ENCODE measurements at regions not wholly inside any gene's neighbourhood (a gene's known extent, or its start where the extent isn't known, plus 50 kb on each side); places are given as distances from the start of the nearest gene placed in this dataset.

DNA sequence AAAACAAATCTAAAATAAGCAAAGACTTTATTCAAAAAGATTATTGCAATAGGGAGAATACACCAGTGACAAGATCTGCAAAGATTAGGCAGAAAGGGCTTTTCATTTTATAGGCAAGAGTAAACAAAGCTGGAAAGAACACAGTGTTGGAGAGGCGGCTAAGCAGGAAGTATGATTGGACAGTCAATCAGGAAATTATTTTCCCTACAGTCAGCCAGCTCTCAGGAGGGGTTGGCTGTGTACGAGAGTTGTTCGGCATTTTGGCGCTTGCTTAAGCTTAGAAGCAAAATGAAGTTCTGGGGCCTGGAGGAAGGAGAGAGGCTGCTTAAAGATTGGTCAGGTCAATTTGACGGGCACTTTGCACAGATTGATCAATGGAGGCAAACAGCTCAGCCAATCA lies 1030.5 kb downstream of the TLE4 start:
- DNase-seq = no peak
- no peak overlapping the region for H3K4me3 Mint-ChIP-seq
- H3K27ac Mint-ChIP-seq = no peak overlapping the region
- H3K36me3 Mint-ChIP-seq = no peaks in the 10 kb centered on the region
- no peaks in the 10 kb centered on the region for H3K27me3 Mint-ChIP-seq
- H3K4me1 Mint-ChIP-seq = no peaks in the 10 kb centered on the region
- H3K9me3 Mint-ChIP-seq = no peaks in the 10 kb centered on the region
- CTCF ChIA-PET = no interaction called here

GRCh38 chr9:80596579-80596978 lies 1024.8 kb downstream of the TLE4 start:
- CTCF ChIA-PET = no interaction called here
- DNase-seq = no peak
- Mint-ChIP-seq H3K9me3 (peaks cover 4% of the 10 kb centered on the region), H3K36me3 (no peaks in the 10 kb centered on the region), H3K27me3 (no peaks in the 10 kb centered on the region), H3K27ac (no peak overlapping the region), H3K4me3 (no peak overlapping the region), H3K4me1 (no peaks in the 10 kb centered on the region)

GRCh38 chr9:80595192-80595591 lies 1023.4 kb downstream of the TLE4 start:
- no peaks in the 10 kb centered on the region for H3K4me1 Mint-ChIP-seq
- H3K36me3 Mint-ChIP-seq = no peaks in the 10 kb centered on the region
- no peaks in the 10 kb centered on the region for H3K27me3 Mint-ChIP-seq
- no peak overlapping the region for H3K27ac Mint-ChIP-seq
- CTCF ChIA-PET = no interaction called here
- H3K4me3 Mint-ChIP-seq = no peak overlapping the region
- H3K9me3 Mint-ChIP-seq = peaks cover 6% of the 10 kb centered on the region
- DNase-seq = no peak

GRCh38 chr9:80592413-80592812 lies 1020.6 kb downstream of the TLE4 start:
- Mint-ChIP-seq H3K27ac (no peak overlapping the region), H3K27me3 (no peaks in the 10 kb centered on the region), H3K36me3 (no peaks in the 10 kb centered on the region), H3K9me3 (peaks cover 9% of the 10 kb centered on the region), H3K4me1 (no peaks in the 10 kb centered on the region), H3K4me3 (no peak overlapping the region)
- CTCF ChIA-PET = no interaction called here
- no peak for DNase-seq

DNA sequence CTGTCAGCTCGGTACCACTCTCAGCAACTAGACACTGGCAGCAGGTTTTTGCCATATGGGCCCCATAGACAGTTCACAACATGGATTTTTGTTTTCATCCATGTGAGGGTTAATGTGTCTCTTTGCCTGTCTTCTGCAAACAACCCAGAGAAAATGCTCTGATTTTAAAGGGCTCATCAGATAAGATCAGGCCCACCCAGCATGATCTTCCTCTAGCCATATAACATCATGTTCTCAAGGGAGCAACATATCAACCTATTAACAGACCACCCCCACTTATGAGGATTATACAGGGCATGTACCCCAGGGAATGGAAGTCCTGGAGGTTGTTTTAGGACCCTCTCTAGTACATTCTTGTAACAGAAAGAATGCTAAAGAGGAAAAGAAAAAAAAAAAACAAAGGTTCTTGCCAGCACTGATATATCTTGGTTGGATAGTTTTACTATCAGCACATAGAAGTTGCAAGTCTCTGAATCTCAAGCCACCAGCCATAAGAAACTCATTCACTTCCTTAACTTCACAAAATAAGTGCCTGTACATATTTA lies 1015.1 kb downstream of the TLE4 start:
- H3K9me3 Mint-ChIP-seq = peaks cover 5% of the 10 kb centered on the region
- H3K27ac Mint-ChIP-seq = no peak overlapping the region
- no peak for DNase-seq
- H3K4me3 Mint-ChIP-seq = no peak overlapping the region
- CTCF ChIA-PET = no interaction called here
- H3K4me1 Mint-ChIP-seq = no peaks in the 10 kb centered on the region
- no peaks in the 10 kb centered on the region for H3K36me3 Mint-ChIP-seq
- H3K27me3 Mint-ChIP-seq = no peaks in the 10 kb centered on the region

DNA sequence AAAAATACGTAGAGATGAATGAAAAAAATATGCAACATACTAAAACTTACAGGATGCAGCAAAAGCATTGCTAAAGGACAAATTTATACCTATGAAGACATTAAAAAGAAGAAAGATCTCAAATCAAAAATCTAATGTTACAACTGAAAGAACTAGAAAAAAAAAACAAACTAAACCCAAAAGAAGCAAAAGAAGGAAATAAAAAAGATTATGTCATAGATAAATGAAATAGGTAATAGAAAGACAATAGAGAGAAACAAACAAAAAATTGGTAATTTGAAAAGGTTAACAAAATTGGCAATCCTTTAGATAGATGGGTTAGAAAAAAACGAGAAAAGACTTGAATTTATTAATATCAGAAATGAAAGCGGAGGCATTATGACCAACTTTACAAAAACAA lies 1000.2 kb downstream of the TLE4 start:
- no peak overlapping the region for H3K4me3 Mint-ChIP-seq
- no peaks in the 10 kb centered on the region for H3K36me3 Mint-ChIP-seq
- no peaks in the 10 kb centered on the region for H3K4me1 Mint-ChIP-seq
- CTCF ChIA-PET = no interaction called here
- H3K27me3 Mint-ChIP-seq = no peaks in the 10 kb centered on the region
- peaks cover 12% of the 10 kb centered on the region for H3K9me3 Mint-ChIP-seq
- no peak overlapping the region for H3K27ac Mint-ChIP-seq
- no peak for DNase-seq

- DNase-seq = no peak
- CTCF ChIA-PET = no interaction called here
- Mint-ChIP-seq H3K27me3 (no peaks in the 10 kb centered on the region), H3K36me3 (no peaks in the 10 kb centered on the region), H3K9me3 (peaks cover 5% of the 10 kb centered on the region), H3K4me1 (no peaks in the 10 kb centered on the region), H3K4me3 (no peak overlapping the region), H3K27ac (no peak overlapping the region)
Measured at GRCh38 chr9:80569236-80569635, 997.5 kb downstream of the TLE4 start.

DNA sequence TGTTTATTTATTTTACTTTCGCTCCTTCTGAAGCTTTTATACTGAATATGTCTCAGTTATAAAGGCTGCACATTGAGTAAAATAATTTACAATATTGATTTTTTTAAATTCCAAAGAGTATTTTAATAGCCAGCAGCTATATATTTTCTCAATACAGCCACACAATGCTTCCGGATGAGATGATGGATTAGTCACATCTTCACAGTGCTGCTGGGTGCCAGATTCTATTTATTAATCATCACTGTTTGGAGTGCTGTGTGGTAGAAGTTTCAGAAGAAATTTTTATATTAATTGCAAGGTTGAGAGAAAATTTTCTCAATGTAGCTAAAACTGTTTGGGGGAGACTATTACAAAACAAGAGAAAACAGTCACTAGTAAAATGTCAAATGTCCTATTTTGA lies 989.8 kb downstream of the TLE4 start:
- Mint-ChIP-seq H3K27me3 (no peaks in the 10 kb centered on the region), H3K36me3 (no peaks in the 10 kb centered on the region), H3K4me1 (no peaks in the 10 kb centered on the region), H3K27ac (no peak overlapping the region), H3K4me3 (no peak overlapping the region), H3K9me3 (peaks cover 6% of the 10 kb centered on the region)
- DNase-seq = no peak
- CTCF ChIA-PET = no interaction called here

- CTCF ChIA-PET = no interaction called here
Measured at GRCh38 chr9:80560976-80561375, 989.2 kb downstream of the TLE4 start.

DNA sequence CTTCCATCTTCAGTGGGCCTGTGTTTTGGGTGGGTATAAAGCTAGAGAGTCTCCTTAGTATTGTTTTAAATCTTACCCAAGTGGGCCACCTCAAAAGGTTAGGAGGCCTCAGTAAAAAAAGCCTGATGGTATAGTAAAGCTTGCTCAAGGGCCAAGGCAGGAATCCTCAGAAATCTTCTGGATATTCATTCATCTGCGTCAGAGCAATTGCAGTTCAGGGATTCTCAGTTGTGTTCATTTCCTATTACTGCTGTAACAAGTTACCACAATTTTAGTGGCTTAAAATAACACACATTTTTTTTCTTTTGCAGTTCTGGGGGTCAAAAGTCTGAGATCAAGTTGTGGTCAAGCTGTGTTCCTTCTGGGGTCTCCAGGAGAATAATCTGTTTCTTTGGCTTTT lies 985.5 kb downstream of the TLE4 start:
- Mint-ChIP-seq H3K36me3 (no peaks in the 10 kb centered on the region), H3K27ac (no peak overlapping the region), H3K27me3 (no peaks in the 10 kb centered on the region), H3K4me3 (no peak overlapping the region), H3K9me3 (no peaks in the 10 kb centered on the region), H3K4me1 (no peaks in the 10 kb centered on the region)
- CTCF ChIA-PET = no interaction called here
- DNase-seq = no peak

More at GRCh38 chr9:80560976-80561375, 989.2 kb downstream of the TLE4 start:
- peaks cover 6% of the 10 kb centered on the region for H3K9me3 Mint-ChIP-seq
- H3K4me3 Mint-ChIP-seq = no peak overlapping the region
- no peak for DNase-seq
- no peaks in the 10 kb centered on the region for H3K27me3 Mint-ChIP-seq
- H3K27ac Mint-ChIP-seq = no peak overlapping the region
- H3K4me1 Mint-ChIP-seq = no peaks in the 10 kb centered on the region
- H3K36me3 Mint-ChIP-seq = no peaks in the 10 kb centered on the region

- CTCF ChIA-PET = no interaction called here
- Mint-ChIP-seq H3K27ac (no peak overlapping the region), H3K4me1 (no peaks in the 10 kb centered on the region), H3K27me3 (no peaks in the 10 kb centered on the region), H3K36me3 (no peaks in the 10 kb centered on the region), H3K4me3 (no peak overlapping the region), H3K9me3 (no peaks in the 10 kb centered on the region)
- no peak for DNase-seq
Measured at GRCh38 chr9:80556631-80557030, 984.9 kb downstream of the TLE4 start.

- Mint-ChIP-seq H3K4me3 (no peak overlapping the region), H3K9me3 (no peaks in the 10 kb centered on the region), H3K27me3 (no peaks in the 10 kb centered on the region), H3K4me1 (no peaks in the 10 kb centered on the region), H3K36me3 (no peaks in the 10 kb centered on the region), H3K27ac (no peak overlapping the region)
- no peak for DNase-seq
- CTCF ChIA-PET = no interaction called here
Measured at GRCh38 chr9:80555782-80556325, 984.1 kb downstream of the TLE4 start.

- H3K27me3 Mint-ChIP-seq = no peaks in the 10 kb centered on the region
- CTCF ChIA-PET = interaction anchor here (0.5 kb wide), 1 partner anchor 343 kb away, joined by 3 read pairs; no protein-coding TSS in a partner anchor
- no peaks in the 10 kb centered on the region for H3K9me3 Mint-ChIP-seq
- no peak overlapping the region for H3K27ac Mint-ChIP-seq
- H3K4me3 Mint-ChIP-seq = no peak overlapping the region
- H3K4me1 Mint-ChIP-seq = no peaks in the 10 kb centered on the region
- H3K36me3 Mint-ChIP-seq = no peaks in the 10 kb centered on the region
- DNase-seq = no peak
Measured at GRCh38 chr9:80554856-80555255, 983.1 kb downstream of the TLE4 start.

DNA sequence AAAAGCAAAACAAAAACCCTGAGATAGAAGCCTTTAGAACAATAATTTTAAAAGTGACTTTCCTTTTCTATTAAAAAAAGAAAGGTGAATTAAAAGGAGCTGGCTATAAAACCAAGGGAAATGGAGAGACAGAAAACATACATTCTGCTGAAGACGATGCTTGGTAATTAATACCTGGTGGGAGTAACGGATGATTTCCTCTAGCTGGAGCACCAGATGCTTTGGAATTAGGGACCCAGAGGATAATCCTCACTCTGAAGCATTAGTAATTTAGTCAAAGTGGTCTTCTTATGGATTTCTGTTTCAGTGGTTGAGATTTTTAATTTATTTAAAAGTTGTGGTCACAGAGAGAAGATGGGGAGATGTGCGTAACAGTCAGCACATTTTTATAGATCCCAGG lies 982.5 kb downstream of the TLE4 start:
- H3K27me3 Mint-ChIP-seq = no peaks in the 10 kb centered on the region
- H3K9me3 Mint-ChIP-seq = no peaks in the 10 kb centered on the region
- H3K4me3 Mint-ChIP-seq = no peak overlapping the region
- H3K36me3 Mint-ChIP-seq = no peaks in the 10 kb centered on the region
- no peaks in the 10 kb centered on the region for H3K4me1 Mint-ChIP-seq
- CTCF ChIA-PET = interaction anchor here (0.5 kb wide), 1 partner anchor 343 kb away, joined by 3 read pairs; no protein-coding TSS in a partner anchor
- no peak overlapping the region for H3K27ac Mint-ChIP-seq
- DNase-seq = no peak

- CTCF ChIA-PET = no interaction called here
- no peaks in the 10 kb centered on the region for H3K4me1 Mint-ChIP-seq
Measured at GRCh38 chr9:80552931-80553330, 981.2 kb downstream of the TLE4 start.

GRCh38 chr9:80550181-80550580 lies 978.4 kb downstream of the TLE4 start:
- CTCF ChIA-PET = no interaction called here
- Mint-ChIP-seq H3K36me3 (no peaks in the 10 kb centered on the region), H3K4me1 (no peaks in the 10 kb centered on the region), H3K27ac (no peak overlapping the region), H3K9me3 (peaks cover 2% of the 10 kb centered on the region), H3K27me3 (no peaks in the 10 kb centered on the region), H3K4me3 (no peak overlapping the region)
- no peak for DNase-seq

More at GRCh38 chr9:80552931-80553330, 981.2 kb downstream of the TLE4 start:
- Mint-ChIP-seq H3K27me3 (no peaks in the 10 kb centered on the region), H3K27ac (no peak overlapping the region), H3K9me3 (no peaks in the 10 kb centered on the region), H3K36me3 (no peaks in the 10 kb centered on the region), H3K4me3 (no peak overlapping the region)
- no peak for DNase-seq
